ENCODE measurements at regions not wholly inside any gene's neighbourhood (a gene's known extent, or its start where the extent isn't known, plus 50 kb on each side); places are given as distances from the start of the nearest gene placed in this dataset.

DNA sequence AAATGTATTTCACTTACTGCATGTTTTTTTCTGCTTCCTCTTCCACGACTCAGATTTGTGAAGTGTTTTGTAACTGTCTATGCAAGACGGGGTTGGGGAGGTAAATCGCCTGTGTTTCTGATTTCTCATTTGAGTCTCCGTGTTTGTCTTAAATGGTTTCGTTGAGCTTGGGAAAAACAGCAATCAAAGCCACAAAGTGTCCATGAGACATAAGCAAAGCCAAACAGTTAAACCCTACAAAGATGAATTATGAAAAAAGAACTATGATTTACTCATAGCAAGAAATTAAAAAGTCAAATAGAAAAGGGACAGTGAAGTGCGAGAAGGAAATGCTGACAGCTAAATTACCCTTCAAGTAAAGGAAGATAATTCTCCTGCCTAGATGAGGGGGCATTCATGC is 164.3 kb upstream of the TMPO start:
- TF ChIP-seq CTCF (IDR thresholded peaks at IDR 0.05; ENCODE audit: partially characterized antibody, unreplicated experiment): no peak
- H3K9me3 Mint-ChIP-seq (ENCODE audit: unreplicated experiment): no peaks in the 10 kb centered on the region
- no peak overlapping the region for H3K27ac Mint-ChIP-seq (ENCODE audit: unreplicated experiment)
- H3K4me3 Mint-ChIP-seq (ENCODE audit: unreplicated experiment): no peak overlapping the region
- H3K4me1 Mint-ChIP-seq (ENCODE audit: low read depth, unreplicated experiment): peaks cover 8% of the 10 kb centered on the region
- no peak for DNase-seq
- H3K27me3 Mint-ChIP-seq (ENCODE audit: unreplicated experiment): no peaks in the 10 kb centered on the region
- no peaks in the 10 kb centered on the region for H3K36me3 Mint-ChIP-seq (ENCODE audit: unreplicated experiment)

GRCh38 chr12:98351784-98352183 is 163.6 kb upstream of the TMPO start:
- Mint-ChIP-seq H3K9me3 (ENCODE audit: unreplicated experiment) (no peaks in the 10 kb centered on the region), H3K4me3 (ENCODE audit: unreplicated experiment) (no peak overlapping the region), H3K36me3 (ENCODE audit: unreplicated experiment) (no peaks in the 10 kb centered on the region), H3K27ac (ENCODE audit: unreplicated experiment) (no peak overlapping the region), H3K27me3 (ENCODE audit: unreplicated experiment) (no peaks in the 10 kb centered on the region), H3K4me1 (ENCODE audit: low read depth, unreplicated experiment) (peaks cover 8% of the 10 kb centered on the region)
- no peak for TF ChIP-seq CTCF (IDR thresholded peaks at IDR 0.05; ENCODE audit: partially characterized antibody, unreplicated experiment)
- DNase-seq: no peak

DNA sequence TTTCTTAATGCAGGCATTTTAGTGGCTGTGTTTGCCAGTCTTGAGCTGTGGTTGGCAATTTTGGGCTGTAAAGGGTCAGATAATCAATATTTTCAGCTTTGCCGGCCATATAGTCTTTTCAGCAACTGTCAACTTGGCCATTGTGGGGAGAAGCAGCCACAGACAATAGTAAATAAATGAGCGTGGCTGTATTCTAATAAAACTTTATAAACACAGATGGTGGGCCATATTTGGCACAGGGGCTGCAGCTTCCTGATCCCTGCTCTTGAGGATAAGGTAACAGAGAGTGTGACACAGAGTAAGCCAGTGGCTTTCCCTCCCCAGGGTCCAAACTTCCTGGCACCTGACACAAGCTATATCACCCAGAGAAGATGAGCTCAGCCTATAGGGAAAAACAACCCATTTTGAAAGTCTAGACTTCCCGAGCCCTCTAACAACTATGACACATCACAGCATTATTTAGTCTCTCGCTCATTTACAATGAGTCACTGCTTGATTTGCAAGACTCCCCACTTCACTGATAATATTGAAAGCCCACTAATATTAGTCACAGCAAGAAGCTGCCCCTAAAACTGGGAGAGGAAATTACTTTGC is 163.1 kb upstream of the TMPO start:
- no peak overlapping the region for H3K4me3 Mint-ChIP-seq (ENCODE audit: unreplicated experiment)
- no peaks in the 10 kb centered on the region for H3K27me3 Mint-ChIP-seq (ENCODE audit: unreplicated experiment)
- no peak for DNase-seq
- no peak for TF ChIP-seq CTCF (IDR thresholded peaks at IDR 0.05; ENCODE audit: partially characterized antibody, unreplicated experiment)
- H3K9me3 Mint-ChIP-seq (ENCODE audit: unreplicated experiment): no peaks in the 10 kb centered on the region
- no peak overlapping the region for H3K27ac Mint-ChIP-seq (ENCODE audit: unreplicated experiment)
- no peaks in the 10 kb centered on the region for H3K36me3 Mint-ChIP-seq (ENCODE audit: unreplicated experiment)
- H3K4me1 Mint-ChIP-seq (ENCODE audit: low read depth, unreplicated experiment): peaks cover 8% of the 10 kb centered on the region

DNA sequence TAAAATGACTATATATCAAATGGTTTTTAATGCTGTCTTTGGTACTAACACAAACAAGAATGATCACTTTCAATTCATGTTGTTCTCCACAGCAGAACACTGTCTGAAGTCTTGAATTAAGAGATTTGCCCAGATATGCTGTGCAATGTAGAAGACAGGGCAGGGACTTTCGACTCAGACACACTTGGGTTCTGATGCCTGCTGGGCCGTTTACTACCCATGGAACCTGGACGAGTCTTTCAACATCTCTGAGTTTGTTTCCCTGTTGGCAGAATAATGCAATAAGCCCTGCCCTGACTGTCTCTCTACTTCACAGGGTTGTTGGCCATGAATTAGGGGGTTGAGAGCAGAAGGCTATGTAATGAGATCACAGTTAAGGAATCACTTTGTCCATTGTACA is 162.6 kb upstream of the TMPO start:
- Mint-ChIP-seq H3K4me1 (ENCODE audit: low read depth, unreplicated experiment) (peaks cover 8% of the 10 kb centered on the region), H3K27ac (ENCODE audit: unreplicated experiment) (no peak overlapping the region), H3K9me3 (ENCODE audit: unreplicated experiment) (no peaks in the 10 kb centered on the region), H3K4me3 (ENCODE audit: unreplicated experiment) (no peak overlapping the region), H3K27me3 (ENCODE audit: unreplicated experiment) (no peaks in the 10 kb centered on the region), H3K36me3 (ENCODE audit: unreplicated experiment) (no peaks in the 10 kb centered on the region)
- DNase-seq: no peak
- TF ChIP-seq CTCF (IDR thresholded peaks at IDR 0.05; ENCODE audit: partially characterized antibody, unreplicated experiment): no peak

- Mint-ChIP-seq H3K9me3 (ENCODE audit: unreplicated experiment) (no peaks in the 10 kb centered on the region), H3K36me3 (ENCODE audit: unreplicated experiment) (no peaks in the 10 kb centered on the region), H3K4me1 (ENCODE audit: low read depth, unreplicated experiment) (peaks cover 9% of the 10 kb centered on the region), H3K27ac (ENCODE audit: unreplicated experiment) (no peak overlapping the region), H3K27me3 (ENCODE audit: unreplicated experiment) (no peaks in the 10 kb centered on the region), H3K4me3 (ENCODE audit: unreplicated experiment) (no peak overlapping the region)
- TF ChIP-seq CTCF (IDR thresholded peaks at IDR 0.05; ENCODE audit: partially characterized antibody, unreplicated experiment): no peak
- DNase-seq: no peak
Measured at GRCh38 chr12:98354520-98355035, 160.8 kb upstream of the TMPO start.

Measured in glutamatergic neuron (in vitro differentiated cells).